ENCODE measurements at regions not wholly inside any gene's neighbourhood (a gene's known extent, or its start where the extent isn't known, plus 50 kb on each side); places are given as distances from the start of the nearest gene placed in this dataset.

GRCh38 chr2:45169339-45170190, 160.3 kb upstream of the SIX2 start:
- ChIA-PET CTCF (interaction anchor here (0.8 to 1.7 kb wide), 2 partner anchors 14 to 325 kb away, joined by 3 to 5 read pairs; no protein-coding TSS in a partner anchor), POLR2A (no interaction called here)
- DNase-seq (ENCODE audit: low read depth, low spot score), result no peak
- H3K4me3 ChIP-seq (ENCODE audit: low read depth, low read length), result peak overlapping the region; percentile 49
- no peak for TF ChIP-seq CTCF (IDR thresholded peaks at IDR 0.05; ENCODE audit: insufficient read depth, low read length, missing control alignments)

- no peak for DNase-seq (ENCODE audit: low read depth, low spot score)
- ChIA-PET POLR2A (no interaction called here), CTCF (interaction anchor here (0.7 to 1.2 kb wide), 4 partner anchors 40 to 328 kb away, joined by 3 to 5 read pairs (median 4); no protein-coding TSS in a partner anchor)
- TF ChIP-seq CTCF (IDR thresholded peaks at IDR 0.05; ENCODE audit: insufficient read depth, low read length, missing control alignments), result no peak
- peak overlapping the region; percentile 49 for H3K4me3 ChIP-seq (ENCODE audit: low read depth, low read length)
These were observed 159.6 kb upstream of the SIX2 start for GRCh38 chr2:45168711-45169338.

GRCh38 chr2:45167920-45168629, 158.8 kb upstream of the SIX2 start:
- ChIA-PET CTCF (interaction anchor here (0.7 to 1.2 kb wide), 3 partner anchors 40 to 329 kb away, joined by 3 to 4 read pairs (median 3); no protein-coding TSS in a partner anchor), POLR2A (no interaction called here)
- TF ChIP-seq CTCF (IDR thresholded peaks at IDR 0.05; ENCODE audit: insufficient read depth, low read length, missing control alignments), result no peak
- no peak overlapping the region for H3K4me3 ChIP-seq (ENCODE audit: low read depth, low read length)
- DNase-seq (ENCODE audit: low read depth, low spot score), result no peak

- POLR2A ChIA-PET, result no interaction called here
- CTCF ChIA-PET, result no interaction called here
- no peak for TF ChIP-seq CTCF (IDR thresholded peaks at IDR 0.05; ENCODE audit: insufficient read depth, low read length, missing control alignments)
- no peak for DNase-seq (ENCODE audit: low read depth, low spot score)
- H3K4me3 ChIP-seq (ENCODE audit: low read depth, low read length), result no peak overlapping the region
These were observed 157.1 kb upstream of the SIX2 start for GRCh38 chr2:45166229-45166890.

- DNase-seq (ENCODE audit: low read depth, low spot score), result no peak
- ChIA-PET CTCF (interaction anchor here (1.6 kb wide), 1 partner anchor 332 kb away, joined by 5 read pairs; no protein-coding TSS in a partner anchor), POLR2A (no interaction called here)
- H3K4me3 ChIP-seq (ENCODE audit: low read depth, low read length), result no peak overlapping the region
- TF ChIP-seq CTCF (IDR thresholded peaks at IDR 0.05; ENCODE audit: insufficient read depth, low read length, missing control alignments), result no peak
These were observed 153.5 kb upstream of the SIX2 start for GRCh38 chr2:45162711-45163110.
